ENCODE measurements at regions not wholly inside any gene's neighbourhood (a gene's known extent, or its start where the extent isn't known, plus 50 kb on each side); places are given as distances from the start of the nearest gene placed in this dataset.
"Not testable (repeated sequence)": the region's sequence is repeated elsewhere in the genome, so short reads cannot be mapped to it uniquely, and the experiment has no call there.

- DNase-seq = not testable (repeated sequence)
These were observed 52.0 kb downstream of the SYT15B start for GRCh38 chr10:47711428-47711827.

- not testable (repeated sequence) for DNase-seq
These were observed 52.9 kb downstream of the SYT15B start for GRCh38 chr10:47710443-47710842.

- DNase-seq = peak; percentile 38
These were observed 57.5 kb downstream of the SYT15B start for GRCh38 chr10:47705698-47706414.

GRCh38 chr10:47701285-47701684 is 62.1 kb downstream of the SYT15B start:
- not testable (repeated sequence) for DNase-seq

- not testable (repeated sequence) for DNase-seq
These were observed 63.5 kb downstream of the SYT15B start for GRCh38 chr10:47699854-47700253.

GRCh38 chr10:47696170-47696569 is 67.2 kb downstream of the SYT15B start:
- not testable (repeated sequence) for DNase-seq

GRCh38 chr10:47695149-47695548 is 68.2 kb downstream of the SYT15B start:
- DNase-seq = not testable (repeated sequence)

- DNase-seq = not testable (repeated sequence)
These were observed 73.1 kb downstream of the SYT15B start for GRCh38 chr10:47690304-47690703.

GRCh38 chr10:47683826-47684475 is 79.4 kb downstream of the SYT15B start:
- DNase-seq = not testable (repeated sequence)

- not testable (repeated sequence) for DNase-seq
These were observed 81.8 kb downstream of the SYT15B start for GRCh38 chr10:47681638-47681990.

GRCh38 chr10:47680848-47681637 is 82.3 kb downstream of the SYT15B start:
- DNase-seq = not testable (repeated sequence)

- DNase-seq = not testable (repeated sequence)
These were observed 87.3 kb downstream of the SYT15B start for GRCh38 chr10:47676102-47676501.

- DNase-seq = not testable (repeated sequence)
These were observed 87.8 kb downstream of the SYT15B start for GRCh38 chr10:47675577-47675976.

GRCh38 chr10:47673128-47673527 is 90.3 kb downstream of the SYT15B start:
- not testable (repeated sequence) for DNase-seq

- DNase-seq = not testable (repeated sequence)
These were observed 92.5 kb downstream of the SYT15B start for GRCh38 chr10:47670857-47671256.

GRCh38 chr10:47661955-47662577 is 101.3 kb downstream of the SYT15B start:
- DNase-seq = not testable (repeated sequence)

- DNase-seq = not testable (repeated sequence)
These were observed 106.7 kb downstream of the SYT15B start for GRCh38 chr10:47656732-47657131.

GRCh38 chr10:47654161-47654560 is 109.2 kb downstream of the SYT15B start:
- DNase-seq = not testable (repeated sequence)

GRCh38 chr10:47648594-47648993 is 114.8 kb downstream of the SYT15B start:
- not testable (repeated sequence) for DNase-seq

- DNase-seq = peak; percentile 36
These were observed 115.8 kb downstream of the SYT15B start for GRCh38 chr10:47647523-47648101.

- peak; percentile 80 for DNase-seq
These were observed 116.6 kb downstream of the SYT15B start for GRCh38 chr10:47646686-47647273.

GRCh38 chr10:47626975-47627374 is 103.5 kb upstream of the AGAP9 start:
- not testable (repeated sequence) for DNase-seq
